HFFc6 (cell line): ENCODE measurements at regions not wholly inside any gene's neighbourhood (a gene's known extent, or its start where the extent isn't known, plus 50 kb on each side); places are given as distances from the start of the nearest gene placed in this dataset.

ENCODE experiments used
- DNase-seq: peaks from one replicate; pipeline ENCODE4 v3.0.0-alpha.2; 2018
- H3K27ac Mint-ChIP-seq: 2 replicates; pipeline ENCODE4 v1.8.0; 2020; ENCODE audit warnings: mild to moderate bottlenecking, mixed read lengths
- H3K27me3 Mint-ChIP-seq: 2 replicates; pipeline ENCODE4 v1.8.0; 2021; ENCODE audit warnings: mild to moderate bottlenecking, moderate library complexity, mixed read lengths; ENCODE audit not compliant: insufficient read depth
- H3K36me3 Mint-ChIP-seq: 2 replicates; pipeline ENCODE4 v1.8.0; 2021; ENCODE audit warnings: low read depth, mixed read lengths
- H3K4me1 Mint-ChIP-seq: 2 replicates; pipeline ENCODE4 v1.8.0; 2020; ENCODE audit warnings: low read depth, mixed read lengths
- H3K4me3 Mint-ChIP-seq: 2 replicates; pipeline ENCODE4 v1.8.0; 2020; ENCODE audit warnings: mild to moderate bottlenecking, moderate library complexity, mixed read lengths
- H3K9me3 Mint-ChIP-seq: 2 replicates; pipeline ENCODE4 v1.8.0; 2020; ENCODE audit warnings: mild to moderate bottlenecking, mixed read lengths
- CTCF ChIP-seq: fragments of 200-600 bp; sonication (generic); IDR thresholded peaks from 2 replicates; pipeline ENCODE4 v1.5.0; 2021; ENCODE audit warnings: antibody characterized with exemption, mild to moderate bottlenecking

DNA sequence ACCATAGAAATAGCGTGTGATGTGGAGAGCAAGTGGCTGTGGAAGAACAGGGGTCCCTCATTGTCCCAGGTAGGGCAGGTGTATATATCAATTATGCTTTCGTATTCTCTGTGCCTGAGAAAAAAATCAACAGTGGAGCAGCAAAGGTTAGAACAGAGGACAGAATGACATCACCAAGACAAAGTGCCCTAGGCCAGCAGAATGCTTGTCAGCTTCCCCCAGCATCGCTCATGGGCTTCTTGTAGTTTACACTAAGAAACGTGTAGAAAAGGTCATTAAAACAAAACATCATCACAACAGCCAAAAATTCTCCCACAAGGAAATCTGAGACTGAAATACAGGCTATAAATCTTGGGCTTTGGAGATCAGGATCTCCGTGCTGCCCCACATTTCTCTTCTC, 288.0 kb downstream of the TDRD15 start:
- no peak overlapping the region for H3K27ac Mint-ChIP-seq
- peaks cover 59% of the 10 kb centered on the region for H3K9me3 Mint-ChIP-seq
- no peaks in the 10 kb centered on the region for H3K4me1 Mint-ChIP-seq
- no peak for DNase-seq
- no peak overlapping the region for H3K4me3 Mint-ChIP-seq
- TF ChIP-seq CTCF: no peak
- H3K36me3 Mint-ChIP-seq: no peaks in the 10 kb centered on the region
- H3K27me3 Mint-ChIP-seq: no peaks in the 10 kb centered on the region

DNA sequence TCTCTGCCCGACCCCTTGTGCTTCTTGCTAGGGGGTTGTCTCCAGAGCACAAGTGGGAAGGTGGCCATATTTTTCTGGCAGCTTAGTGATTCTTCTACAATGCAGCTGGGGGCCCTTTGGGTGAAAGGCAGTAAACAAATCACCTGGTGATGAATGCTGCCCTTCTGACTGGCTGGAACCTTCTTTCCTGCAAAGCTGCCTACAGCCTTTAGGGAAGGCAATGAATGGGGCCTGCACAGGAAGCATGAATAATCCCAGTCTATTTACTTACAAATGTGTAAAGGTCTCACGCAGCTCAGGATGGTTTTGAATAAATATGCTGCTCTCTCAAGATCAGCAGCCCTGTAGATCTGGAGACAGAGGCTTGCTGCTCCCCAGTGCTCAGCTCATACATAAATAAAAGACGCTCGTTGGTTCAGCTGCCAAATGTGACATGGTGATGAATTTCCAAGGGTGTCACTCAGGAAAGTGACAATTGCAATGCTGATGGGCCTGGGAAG, 289.2 kb downstream of the TDRD15 start:
- Mint-ChIP-seq H3K27ac (no peak overlapping the region), H3K4me1 (no peaks in the 10 kb centered on the region), H3K9me3 (peaks cover 54% of the 10 kb centered on the region), H3K4me3 (no peak overlapping the region), H3K27me3 (no peaks in the 10 kb centered on the region), H3K36me3 (no peaks in the 10 kb centered on the region)
- no peak for DNase-seq
- no peak for TF ChIP-seq CTCF

DNA sequence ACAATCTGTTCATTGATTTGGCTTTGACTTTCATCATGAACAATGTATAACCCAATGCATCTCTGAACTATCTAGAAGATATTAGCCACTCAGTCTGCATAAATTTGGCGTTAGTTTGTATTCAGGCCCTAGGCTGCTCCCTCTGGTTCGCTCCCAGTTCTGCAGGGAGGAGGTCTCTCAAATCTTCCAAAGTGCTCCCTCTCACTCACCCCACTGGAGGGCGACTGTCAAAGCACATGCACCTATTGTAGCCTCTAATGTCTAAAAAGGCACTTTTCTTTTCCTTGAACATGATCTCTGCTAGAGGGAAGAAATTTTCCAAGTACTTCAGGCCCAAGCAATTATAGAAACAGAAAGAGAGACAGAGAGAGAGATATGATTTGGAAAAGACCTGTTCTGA, 291.5 kb downstream of the TDRD15 start:
- Mint-ChIP-seq H3K4me3 (no peak overlapping the region), H3K27me3 (no peaks in the 10 kb centered on the region), H3K36me3 (no peaks in the 10 kb centered on the region), H3K27ac (no peak overlapping the region), H3K4me1 (no peaks in the 10 kb centered on the region), H3K9me3 (peaks cover 40% of the 10 kb centered on the region)
- no peak for TF ChIP-seq CTCF
- no peak for DNase-seq

DNA sequence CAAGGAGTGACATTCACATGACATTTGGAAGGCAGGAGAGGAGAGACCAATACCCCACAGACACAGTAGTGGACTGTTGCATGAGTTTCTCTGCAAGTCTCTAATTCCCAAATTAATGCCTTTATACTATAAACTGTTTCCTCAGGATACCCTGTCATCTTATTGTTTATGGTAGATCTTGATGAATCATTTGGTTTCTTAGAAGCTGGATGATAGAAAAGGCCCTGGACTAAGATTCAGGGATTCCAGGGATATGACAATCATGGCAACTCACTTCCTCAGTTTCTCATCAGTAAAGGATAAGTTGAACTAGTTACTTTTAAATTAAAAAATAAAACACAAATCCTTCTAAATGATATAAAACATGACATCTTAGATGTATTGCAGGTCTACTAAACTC, 292.5 kb downstream of the TDRD15 start:
- no peak for DNase-seq
- H3K4me1 Mint-ChIP-seq: no peaks in the 10 kb centered on the region

DNA sequence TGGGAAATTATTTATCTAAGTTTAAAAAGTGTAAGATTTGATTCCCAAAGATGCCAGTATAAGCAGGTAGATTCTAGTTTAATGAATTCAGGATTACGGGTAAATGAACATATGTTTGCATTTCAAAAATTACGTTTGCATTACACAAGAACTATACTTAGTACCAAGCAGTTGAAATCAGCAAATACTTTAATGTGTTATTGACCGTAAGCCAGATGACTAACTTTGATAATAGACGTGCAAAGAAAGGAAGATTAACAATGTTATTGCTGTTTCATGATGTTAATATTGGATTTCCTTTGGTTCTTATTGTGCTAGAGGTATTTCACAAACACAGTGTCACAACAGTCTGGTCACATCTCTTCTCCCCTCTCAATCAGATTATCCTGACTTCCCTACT, 294.7 kb downstream of the TDRD15 start:
- no peak for DNase-seq
- no peak for TF ChIP-seq CTCF
- H3K9me3 Mint-ChIP-seq: peaks cover 41% of the 10 kb centered on the region
- H3K27me3 Mint-ChIP-seq: no peaks in the 10 kb centered on the region
- H3K36me3 Mint-ChIP-seq: no peaks in the 10 kb centered on the region
- H3K4me3 Mint-ChIP-seq: no peak overlapping the region
- no peaks in the 10 kb centered on the region for H3K4me1 Mint-ChIP-seq
- no peak overlapping the region for H3K27ac Mint-ChIP-seq

More for the DNA sequence above, 292.5 kb downstream of the TDRD15 start:
- Mint-ChIP-seq H3K27ac (no peak overlapping the region), H3K9me3 (peaks cover 38% of the 10 kb centered on the region), H3K36me3 (no peaks in the 10 kb centered on the region), H3K27me3 (no peaks in the 10 kb centered on the region), H3K4me3 (no peak overlapping the region)
- TF ChIP-seq CTCF: no peak
